ENCODE measurements at regions not wholly inside any gene's neighbourhood (a gene's known extent, or its start where the extent isn't known, plus 50 kb on each side); places are given as distances from the start of the nearest gene placed in this dataset.

GRCh38 chr1:100611086-100611485, 73.1 kb downstream of the GPR88 start:
- Histone ChIP-seq H4K20me1 (replicated peaks; ENCODE audit: insufficient read depth) (no peaks in the 10 kb centered on the region), H3K27ac (ENCODE audit: low read depth) (no peak overlapping the region), H3K79me2 (replicated peaks; ENCODE audit: insufficient read depth) (no peaks in the 10 kb centered on the region), H3F3A (replicated peaks; ENCODE audit: low read depth) (no peaks in the 10 kb centered on the region), H3K4me1 (ENCODE audit: insufficient read depth) (no peaks in the 10 kb centered on the region), H3K27me3 (ENCODE audit: insufficient read depth) (no peaks in the 10 kb centered on the region), H3K9me2 (ENCODE audit: insufficient read depth) (no peaks in the 10 kb centered on the region; the same call in 1 of the 2 replicates), H3K4me2 (no peak overlapping the region), H3K36me3 (ENCODE audit: insufficient read depth) (no peaks in the 10 kb centered on the region), H2AFZ (no peak overlapping the region), H3K4me3 (no peak overlapping the region)
- Mint-ChIP-seq H3K4me3 (no peak overlapping the region), H3K36me3 (ENCODE audit: low read depth) (no peaks in the 10 kb centered on the region), H3K27me3 (ENCODE audit: insufficient read depth, low read depth, poor library complexity) (peaks cover 1% of the 10 kb centered on the region), H3K27ac (no peak overlapping the region), H3K9me3 (no peaks in the 10 kb centered on the region), H3K4me1 (peaks cover 3% of the 10 kb centered on the region; the same call in 1 of the 3 replicates)
- DNase-seq (ENCODE audit: low spot score) (no peak), ATAC-seq (no peak)
- TF ChIP-seq CTCF (conservative IDR thresholded peaks at IDR 0.05; ENCODE audit: low read depth in 2 of 2) (no peak), ZNF114 (CRISPR knock-in tag; IDR thresholded peaks at IDR 0.05) (no peak), EZH2 (IDR thresholded peaks at IDR 0.05; ENCODE audit: low read depth, unreplicated experiment) (no peak), REST (IDR thresholded peaks at IDR 0.05; ENCODE audit: unreplicated experiment) (no peak), NANOG (IDR thresholded peaks at IDR 0.05; ENCODE audit: borderline replicate concordance) (no peak), ETS1 (IDR thresholded peaks at IDR 0.05) (no peak), ZNF462 (CRISPR knock-in tag; IDR thresholded peaks at IDR 0.05) (no peak), CREB1 (CRISPR knock-in tag; IDR thresholded peaks at IDR 0.05; ENCODE audit: low read depth) (no peak), ZNF331 (CRISPR knock-in tag; IDR thresholded peaks at IDR 0.05; ENCODE audit: low read depth) (no peak), STAT1 (IDR thresholded peaks at IDR 0.05; ENCODE audit: unreplicated experiment) (no peak), POLR2AphosphoS5 (IDR thresholded peaks at IDR 0.05; ENCODE audit: low read depth) (no peak), JUNB (IDR thresholded peaks at IDR 0.05; ENCODE audit: unreplicated experiment) (no peak), EZH2phosphoT487 (IDR thresholded peaks at IDR 0.05; ENCODE audit: unreplicated experiment) (no peak)
